ENCODE measurements at regions not wholly inside any gene's neighbourhood (a gene's known extent, or its start where the extent isn't known, plus 50 kb on each side); places are given as distances from the start of the nearest gene placed in this dataset.

DNA sequence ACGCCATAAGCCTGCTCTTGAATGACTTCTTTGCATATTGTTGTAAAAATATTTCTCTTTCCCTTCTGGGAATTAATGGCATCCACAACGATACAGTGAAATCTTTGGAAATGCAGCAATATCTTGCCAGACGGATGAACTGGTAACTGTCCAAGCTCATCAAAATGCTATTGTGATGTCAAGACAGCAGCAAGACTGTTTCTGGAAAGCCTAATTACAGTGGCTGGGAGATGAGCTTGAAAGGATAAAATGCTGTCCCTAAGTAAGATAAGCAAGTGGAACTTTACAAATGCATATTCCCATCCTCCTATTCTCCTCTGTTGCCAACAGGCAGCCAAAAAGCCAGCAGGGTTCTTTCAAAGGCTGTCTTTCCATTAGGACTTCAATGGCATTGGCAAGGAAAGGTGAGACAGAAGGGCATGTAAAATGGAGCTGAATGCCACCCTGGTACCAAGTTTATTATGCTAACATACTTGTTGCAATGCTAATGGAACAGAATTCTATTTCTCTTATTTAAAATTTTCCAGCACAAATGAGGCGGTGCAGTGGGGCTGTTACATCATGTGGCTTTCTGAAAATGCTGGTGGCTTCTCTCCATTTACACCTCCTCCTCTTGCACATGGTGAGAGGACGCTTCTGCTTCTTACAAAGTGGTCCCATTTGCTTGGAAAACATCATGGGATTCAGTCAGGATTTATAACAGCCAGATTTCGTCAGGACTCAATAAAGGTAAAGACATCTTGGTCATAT is 178.3 kb upstream of the PTER start:
- H2AK5ac ChIP-seq (ENCODE audit: low read depth, low read length) = no peak overlapping the region
- H3K9ac ChIP-seq (replicated peaks in 1 of 4; ENCODE audit: extremely low read depth in 1 of 4, low read depth in 3 of 4, low read length in 3 of 4) = no peak overlapping the region
- no peak for DNase-seq (ENCODE audit: low read depth in 1 of 2, low spot score in 2 of 2)
- no peak overlapping the region for H3K27ac ChIP-seq (ENCODE audit: low read depth, low read length)
- no peaks in the 10 kb centered on the region for H3K4me1 ChIP-seq (replicated peaks in 1 of 4; ENCODE audit: control insufficient read depth in 3 of 4, insufficient read depth in 4 of 4, low read length in 3 of 4)
- no peak overlapping the region for H2BK12ac ChIP-seq (ENCODE audit: low read depth, low read length)
- no peak overlapping the region for H2BK20ac ChIP-seq (ENCODE audit: low read length)
- H4K91ac ChIP-seq (replicated peaks; ENCODE audit: insufficient read length, low read length) = no peak overlapping the region
- no peak overlapping the region for H3K4me3 ChIP-seq (ENCODE audit: extremely low read depth in 1 of 4, insufficient read depth in 2 of 4, low read depth in 3 of 4, low read length in 4 of 4)
- peaks cover 0 to 15% (median 0%) of the 10 kb centered on the region in 4 experiments; a peak in 2 of 8 replicates for H3K36me3 ChIP-seq (ENCODE audit: control insufficient read depth in 2 of 4, insufficient read depth in 4 of 4, low read length in 3 of 4)
- H3K18ac ChIP-seq (ENCODE audit: extremely low read depth, low read length) = no peak overlapping the region
- H4K5ac ChIP-seq (ENCODE audit: insufficient read length, low read depth, low read length) = no peak overlapping the region
- no peak for TF ChIP-seq TAF7 (optimal IDR thresholded peaks at IDR 0.05; ENCODE audit: borderline replicate concordance, low read depth, low read length)
- H4K8ac ChIP-seq (ENCODE audit: extremely low read depth, insufficient read depth, low read length) = no peak overlapping the region
- CTCF ChIA-PET (ENCODE audit: partially characterized antibody) = no interaction called here
- H3K14ac ChIP-seq (ENCODE audit: insufficient read length) = no peak overlapping the region
- peaks cover 11 to 23% of the 10 kb centered on the region in 2 experiments; a peak in 3 of 4 replicates for H3K9me3 ChIP-seq (ENCODE audit: insufficient read depth in 2 of 2, low read depth in 1 of 2, low read length in 1 of 2)
- FAIRE-seq = no peak
- H2BK5ac ChIP-seq (ENCODE audit: low read depth, low read length) = no peak overlapping the region
- POLR2A ChIA-PET (ENCODE audit: partially characterized antibody) = no interaction called here
- H2BK120ac ChIP-seq (replicated peaks; ENCODE audit: low read depth, low read length) = no peak overlapping the region
- no peak overlapping the region for H2BK15ac ChIP-seq (ENCODE audit: low read length)
- no peak overlapping the region for H2AFZ ChIP-seq (ENCODE audit: low read length)
- H3K79me1 ChIP-seq (ENCODE audit: low read depth, low read length) = no peaks in the 10 kb centered on the region
- no peaks in the 10 kb centered on the region; the same call in 1 of the 2 replicates for H3K23me2 ChIP-seq (ENCODE audit: low read depth, low read length)
- H3K56ac ChIP-seq (replicated peaks; ENCODE audit: insufficient read length, low read depth, low read length) = no peak overlapping the region
- H3K4me2 ChIP-seq (ENCODE audit: insufficient read depth in 1 of 2, low read depth in 2 of 2, low read length in 2 of 2) = no peak overlapping the region
- H3K23ac ChIP-seq (ENCODE audit: insufficient read length) = no peak overlapping the region
- H3K79me2 ChIP-seq (ENCODE audit: control insufficient read depth in 1 of 2, insufficient read depth in 2 of 2, low read length in 2 of 2) = no peaks in the 10 kb centered on the region
- H3K27me3 ChIP-seq (replicated peaks in 1 of 4; ENCODE audit: control insufficient read depth in 3 of 4, extremely low read depth in 1 of 4, insufficient read depth in 3 of 4, low read length in 3 of 4) = no peaks in the 10 kb centered on the region
- no peaks in the 10 kb centered on the region for H4K20me1 ChIP-seq (replicated peaks in 1 of 2; ENCODE audit: control insufficient read depth in 1 of 2, insufficient read depth in 2 of 2, low read length in 2 of 2)
- WGBS, 2 experiments (ENCODE audit: extremely low coverage in 1 of 2, insufficient coverage in 1 of 2, insufficient read length in 1 of 2, insufficient replicate concordance in 2 of 2, low coverage in 1 of 2, low lambda C conversion rate in 2 of 2, missing lambda C conversion rate in 1 of 2) = 94% methylated on average over 6 of the region's 6 CpGs; no CpG with 5 or more reads in 1 of the 2 experiments
- H3K4ac ChIP-seq (replicated peaks; ENCODE audit: insufficient read length, low read depth, low read length) = no peak overlapping the region
